Smooth muscle cell (in vitro differentiated cells): ENCODE measurements at regions not wholly inside any gene's neighbourhood (a gene's known extent, or its start where the extent isn't known, plus 50 kb on each side); places are given as distances from the start of the nearest gene placed in this dataset.
"Not testable (repeated sequence)": the region's sequence is repeated elsewhere in the genome, so short reads cannot be mapped to it uniquely, and the experiment has no call there.

Experiments
- DNase-seq: peaks from one replicate; lab custom pipeline; 2025; ENCODE audit not compliant: unreplicated experiment; lab: John Stamatoyannopoulos, UW
- H2AFZ ChIP-seq: fragments of 200-600 bp; sonication (generic); 2 replicates; pipeline ENCODE4 v1.6.0; 2016; ENCODE audit warnings: antibody characterized with exemption, low read depth, mild to moderate bottlenecking
- H3F3A ChIP-seq: fragments of 200-600 bp; sonication (generic); 2 replicates; pipeline ENCODE4 v1.6.0; 2017; ENCODE audit warnings: antibody characterized with exemption, low read depth
- H3K27ac ChIP-seq: fragments of 200-600 bp; sonication (generic); 2 replicates; pipeline ENCODE4 v1.5.1; 2016; ENCODE audit warnings: low read depth, mild to moderate bottlenecking
- H3K27me3 ChIP-seq: fragments of 200-600 bp; sonication (generic); 2 replicates; pipeline ENCODE4 v1.6.1; 2016; ENCODE audit warnings: low read depth, mild to moderate bottlenecking
- H3K36me3 ChIP-seq: fragments of 200-600 bp; sonication (generic); 2 replicates; pipeline ENCODE4 v1.5.1; 2016; ENCODE audit warnings: low read depth
- H3K4me1 ChIP-seq: fragments of 200-600 bp; sonication (generic); 2 replicates; pipeline ENCODE4 v1.5.1; 2016; ENCODE audit warnings: low read depth
- H3K4me2 ChIP-seq: fragments of 200-600 bp; sonication (generic); 2 replicates; pipeline ENCODE4 v1.6.0; 2016; ENCODE audit warnings: mild to moderate bottlenecking
- H3K4me3 ChIP-seq: fragments of 200-600 bp; sonication (generic); 2 replicates; pipeline ENCODE4 v1.5.1; 2016; ENCODE audit warnings: mild to moderate bottlenecking
- H3K79me2 ChIP-seq: fragments of 200-600 bp; sonication (generic); 2 replicates; pipeline ENCODE4 v1.6.0; 2016; ENCODE audit warnings: low read depth, mild to moderate bottlenecking
- H3K9ac ChIP-seq: fragments of 200-600 bp; sonication (generic); 2 replicates; pipeline ENCODE4 v1.6.0; 2016; ENCODE audit warnings: low read depth
- H3K9me3 ChIP-seq: fragments of 200-600 bp; sonication (generic); replicated peaks from 2 replicates; pipeline ENCODE4 v1.5.1; 2016; ENCODE audit warnings: low read depth
- H4K20me1 ChIP-seq: fragments of 200-600 bp; sonication (generic); 2 replicates; pipeline ENCODE4 v1.6.0; 2016; ENCODE audit warnings: low read depth
- WGBS: methylation state at CpG from one replicate; pipeline ENCODE4 v1.1.7; 2016; ENCODE audit warnings: low lambda C conversion rate; 5-methylcytosine and 5-hydroxymethylcytosine counted together
- TF ChIP-seq, protein P1 (sequence below): fragments of 200-600 bp; sonication (generic); IDR thresholded peaks from 2 replicates; pipeline ENCODE4 v1.5.1; 2017; ENCODE audit warnings: borderline replicate concordance, mild to moderate bottlenecking, antibody characterized with exemption; ENCODE audit not compliant: insufficient read depth, poor library complexity, severe bottlenecking

DNA sequence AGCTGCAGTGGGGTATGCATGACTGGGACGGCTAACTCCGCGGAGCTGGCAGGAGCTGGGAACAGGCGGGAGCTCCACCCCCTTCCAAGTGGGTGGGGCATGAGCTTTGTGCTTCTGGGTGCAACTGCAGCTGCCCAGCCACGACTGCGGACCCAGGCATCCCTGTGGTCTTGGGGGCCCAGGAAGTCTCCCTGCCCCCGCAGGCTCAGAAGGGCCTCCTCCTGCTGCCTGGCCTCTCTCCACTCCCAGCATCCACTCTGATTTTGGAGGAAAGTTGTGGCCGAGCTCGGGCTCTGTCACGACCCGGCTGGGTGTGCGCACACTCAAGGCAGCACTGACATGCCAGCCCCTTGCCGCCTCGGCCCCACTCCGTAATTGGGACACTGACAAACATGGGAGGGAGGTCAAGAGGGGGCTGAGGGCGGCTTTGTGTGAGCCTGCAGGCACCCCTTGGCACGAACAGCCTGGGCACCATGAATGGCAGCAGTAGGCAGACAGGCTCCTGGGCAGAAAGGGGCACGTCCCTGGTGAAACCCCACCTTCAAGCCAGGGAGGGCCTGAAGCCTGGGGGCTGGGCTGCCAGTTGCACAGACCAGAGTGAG is 822.6 kb downstream of the GLUD2 start:
- no peak overlapping the region for H3K4me3 ChIP-seq
- H3K27ac ChIP-seq, result no peak overlapping the region
- H3K9me3 ChIP-seq, result no peaks in the 10 kb centered on the region
- no peak overlapping the region for H3K4me2 ChIP-seq
- no peaks in the 10 kb centered on the region for H3F3A ChIP-seq
- no peak overlapping the region for H3K9ac ChIP-seq
- H3K27me3 ChIP-seq, result no peaks in the 10 kb centered on the region
- H3K36me3 ChIP-seq, result no peaks in the 10 kb centered on the region
- no peaks in the 10 kb centered on the region for H4K20me1 ChIP-seq
- TF ChIP-seq, protein P1, sequence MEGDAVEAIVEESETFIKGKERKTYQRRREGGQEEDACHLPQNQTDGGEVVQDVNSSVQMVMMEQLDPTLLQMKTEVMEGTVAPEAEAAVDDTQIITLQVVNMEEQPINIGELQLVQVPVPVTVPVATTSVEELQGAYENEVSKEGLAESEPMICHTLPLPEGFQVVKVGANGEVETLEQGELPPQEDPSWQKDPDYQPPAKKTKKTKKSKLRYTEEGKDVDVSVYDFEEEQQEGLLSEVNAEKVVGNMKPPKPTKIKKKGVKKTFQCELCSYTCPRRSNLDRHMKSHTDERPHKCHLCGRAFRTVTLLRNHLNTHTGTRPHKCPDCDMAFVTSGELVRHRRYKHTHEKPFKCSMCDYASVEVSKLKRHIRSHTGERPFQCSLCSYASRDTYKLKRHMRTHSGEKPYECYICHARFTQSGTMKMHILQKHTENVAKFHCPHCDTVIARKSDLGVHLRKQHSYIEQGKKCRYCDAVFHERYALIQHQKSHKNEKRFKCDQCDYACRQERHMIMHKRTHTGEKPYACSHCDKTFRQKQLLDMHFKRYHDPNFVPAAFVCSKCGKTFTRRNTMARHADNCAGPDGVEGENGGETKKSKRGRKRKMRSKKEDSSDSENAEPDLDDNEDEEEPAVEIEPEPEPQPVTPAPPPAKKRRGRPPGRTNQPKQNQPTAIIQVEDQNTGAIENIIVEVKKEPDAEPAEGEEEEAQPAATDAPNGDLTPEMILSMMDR, result no peak
- H3K79me2 ChIP-seq, result no peaks in the 10 kb centered on the region
- no peaks in the 10 kb centered on the region for H3K4me1 ChIP-seq
- no peak overlapping the region for H2AFZ ChIP-seq
- 83% methylated on average over 18 of the region's 18 CpGs for WGBS
- DNase-seq, result no peak

DNA sequence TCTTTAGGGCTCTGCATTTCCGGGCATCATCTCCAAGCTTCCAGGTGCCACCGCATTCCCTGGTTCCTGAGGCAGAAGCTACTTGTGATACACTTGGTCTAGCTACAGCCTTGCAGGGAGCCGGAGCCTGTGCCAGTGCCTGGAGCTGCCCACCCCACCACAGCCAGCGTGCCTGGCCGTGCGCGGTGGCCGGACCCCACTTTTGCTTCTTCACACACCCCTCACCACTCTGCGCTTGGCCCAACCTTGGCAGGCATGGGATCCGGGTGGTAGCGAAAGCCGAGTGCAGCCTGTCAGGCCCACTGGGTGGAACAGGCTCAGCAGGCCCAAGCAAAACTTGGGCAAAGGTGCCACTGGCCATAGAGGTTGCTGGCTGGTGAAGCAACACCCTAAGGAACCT is 823.7 kb downstream of the GLUD2 start:
- no peak overlapping the region for H3K4me2 ChIP-seq
- H2AFZ ChIP-seq, result no peak overlapping the region
- no peaks in the 10 kb centered on the region for H3K27me3 ChIP-seq
- no peaks in the 10 kb centered on the region for H3K79me2 ChIP-seq
- TF ChIP-seq, protein P1, result no peak
- no peak overlapping the region for H3K27ac ChIP-seq
- no peaks in the 10 kb centered on the region for H3F3A ChIP-seq
- no peaks in the 10 kb centered on the region for H3K36me3 ChIP-seq
- H3K4me3 ChIP-seq, result no peak overlapping the region
- no peaks in the 10 kb centered on the region for H4K20me1 ChIP-seq
- 97% methylated on average over 12 of the region's 12 CpGs for WGBS
- no peaks in the 10 kb centered on the region for H3K4me1 ChIP-seq
- H3K9me3 ChIP-seq, result no peaks in the 10 kb centered on the region
- no peak overlapping the region for H3K9ac ChIP-seq
- no peak for DNase-seq

DNA sequence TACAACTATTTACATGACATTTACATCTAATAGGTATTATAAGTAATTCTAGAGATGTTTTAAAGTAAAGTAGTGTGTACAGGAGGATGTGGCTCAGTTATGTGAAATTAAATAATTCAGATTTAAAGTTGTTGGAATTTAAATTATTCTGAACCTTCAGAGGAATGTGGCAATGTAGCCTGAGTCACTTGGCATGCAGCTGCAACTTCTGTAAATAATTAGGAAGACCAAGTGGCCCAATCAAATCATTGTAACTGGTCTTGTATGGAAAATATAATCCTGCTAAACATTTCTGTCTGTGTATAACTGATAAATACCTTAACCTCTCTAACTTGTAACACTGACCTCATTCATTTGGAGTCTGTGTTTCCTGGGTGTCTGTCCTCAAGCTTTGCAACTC is 828.9 kb downstream of the GLUD2 start:
- H3F3A ChIP-seq, result no peaks in the 10 kb centered on the region
- no peak overlapping the region for H3K9ac ChIP-seq
- H3K79me2 ChIP-seq, result no peaks in the 10 kb centered on the region
- H3K4me1 ChIP-seq, result no peaks in the 10 kb centered on the region
- no peak overlapping the region for H3K4me3 ChIP-seq
- TF ChIP-seq, protein P1, result no peak
- no peak overlapping the region for H3K27ac ChIP-seq
- no peaks in the 10 kb centered on the region for H3K36me3 ChIP-seq
- no peaks in the 10 kb centered on the region for H3K9me3 ChIP-seq
- no peak for DNase-seq
- no peak overlapping the region for H2AFZ ChIP-seq
- H4K20me1 ChIP-seq, result no peaks in the 10 kb centered on the region
- H3K4me2 ChIP-seq, result no peak overlapping the region
- H3K27me3 ChIP-seq, result no peaks in the 10 kb centered on the region

DNA sequence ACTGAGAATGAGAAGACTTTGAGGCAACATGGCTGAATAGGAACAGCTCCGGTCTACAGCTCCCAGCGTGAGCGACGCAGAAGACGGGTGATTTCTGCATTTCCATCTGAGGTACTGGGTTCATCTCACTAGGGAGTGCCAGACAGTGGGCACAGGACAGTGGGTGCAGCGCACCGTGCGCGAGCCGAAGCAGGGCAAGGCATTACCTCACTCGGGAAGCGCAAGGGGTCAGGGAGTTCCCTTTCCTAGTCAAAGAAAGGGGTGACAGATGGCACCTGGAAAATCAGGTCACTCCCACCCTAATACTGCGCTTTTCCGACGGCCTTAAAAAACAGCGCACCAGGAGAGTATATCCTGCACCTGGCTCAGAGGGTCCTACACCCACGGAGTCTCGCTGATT is 829.9 kb downstream of the GLUD2 start:
- WGBS, result 97% methylated on average over 18 of the region's 18 CpGs
- not testable (repeated sequence) for H3K9ac ChIP-seq, H3K9me3 ChIP-seq, H3K4me2 ChIP-seq, H3K27ac ChIP-seq, H3K27me3 ChIP-seq, H3F3A ChIP-seq, H3K4me3 ChIP-seq, H3K4me1 ChIP-seq, H4K20me1 ChIP-seq, H3K36me3 ChIP-seq, H3K79me2 ChIP-seq, H2AFZ ChIP-seq, DNase-seq
